HG03097 (cell line): ENCODE measurements at regions not wholly inside any gene's neighbourhood (a gene's known extent, or its start where the extent isn't known, plus 50 kb on each side); places are given as distances from the start of the nearest gene placed in this dataset.

ENCODE experiments used
- ATAC-seq: cut with Tn5 transposase; IDR thresholded peaks from one replicate; pipeline ENCODE4 v1.9.1; 2021; ENCODE audit not compliant: unreplicated experiment, low FRiP score

DNA sequence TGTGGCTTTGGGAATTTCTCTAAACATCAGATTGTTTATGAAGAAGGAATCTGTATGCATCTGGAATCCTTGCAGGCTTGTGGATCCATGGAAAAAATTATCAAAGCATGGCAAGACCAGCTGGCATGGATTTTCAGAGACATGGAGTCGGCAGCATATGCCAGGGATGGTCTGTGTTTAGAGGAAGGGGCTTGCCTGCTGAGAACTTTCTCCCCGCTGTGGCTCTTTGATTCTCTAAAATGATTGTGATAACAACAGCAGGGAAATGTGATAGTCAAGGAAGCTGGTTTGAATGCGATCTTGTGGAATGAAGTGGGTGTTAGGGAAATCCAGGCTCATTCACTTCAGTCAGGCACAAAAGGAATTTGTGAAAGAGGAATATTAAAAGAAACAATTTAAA is 245.7 kb upstream of the THRB start:
- no peak for ATAC-seq

DNA sequence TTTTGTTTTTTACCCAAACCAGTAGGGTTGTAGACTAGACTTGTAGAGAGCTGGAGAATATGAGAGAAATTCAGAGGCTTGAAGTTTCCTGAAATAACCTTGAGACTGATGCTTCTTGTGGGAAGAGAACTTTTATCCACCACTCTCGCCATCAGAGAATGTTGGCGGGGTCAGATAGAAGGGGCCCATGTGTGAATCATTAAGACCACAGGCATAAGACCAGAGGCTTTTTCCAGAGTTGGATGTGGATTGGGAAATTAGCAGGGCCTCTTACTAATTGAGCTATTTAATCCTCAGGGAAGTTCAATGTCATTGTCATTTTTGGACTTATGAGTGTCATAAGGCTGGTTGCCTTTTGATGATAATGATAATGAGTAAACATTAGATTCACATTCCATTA is 246.9 kb upstream of the THRB start:
- ATAC-seq, result no peak

DNA sequence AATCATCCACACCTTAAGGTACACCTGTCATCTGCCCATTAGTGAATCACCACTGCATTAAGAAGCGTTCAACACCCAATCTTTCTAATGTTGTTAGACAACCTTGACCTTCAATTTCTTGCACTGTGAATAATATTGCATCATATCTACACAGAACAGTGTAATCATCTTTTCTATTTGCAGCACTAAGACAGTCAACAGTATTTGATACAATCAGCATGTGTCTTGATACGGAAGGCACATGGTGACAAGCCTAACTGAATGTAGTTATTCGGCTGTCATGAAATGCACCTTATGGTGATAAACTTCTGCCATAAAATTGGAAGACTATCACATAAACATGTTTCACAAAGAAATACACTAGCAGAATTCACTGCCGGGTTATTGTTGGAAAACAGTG is 253.9 kb upstream of the THRB start:
- ATAC-seq, result no peak

DNA sequence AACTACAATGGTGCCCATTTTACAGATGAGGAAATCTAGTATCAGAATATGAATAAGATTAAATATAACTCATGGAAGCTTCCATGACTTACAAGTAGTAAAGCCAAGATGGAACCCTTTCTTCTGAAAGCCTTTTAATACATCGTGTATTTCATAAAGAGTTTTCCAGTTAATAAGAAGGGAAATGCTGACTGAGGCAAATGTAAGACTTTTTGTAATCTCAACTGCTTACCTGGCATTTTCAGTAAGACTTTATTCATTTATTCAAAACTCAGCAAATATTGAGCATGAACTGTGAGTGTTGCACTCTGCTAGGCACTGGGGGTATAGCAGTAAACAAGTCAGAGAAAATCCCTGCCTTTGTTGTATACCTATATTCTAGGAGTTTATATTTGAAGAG is 256.4 kb upstream of the THRB start:
- no peak for ATAC-seq

DNA sequence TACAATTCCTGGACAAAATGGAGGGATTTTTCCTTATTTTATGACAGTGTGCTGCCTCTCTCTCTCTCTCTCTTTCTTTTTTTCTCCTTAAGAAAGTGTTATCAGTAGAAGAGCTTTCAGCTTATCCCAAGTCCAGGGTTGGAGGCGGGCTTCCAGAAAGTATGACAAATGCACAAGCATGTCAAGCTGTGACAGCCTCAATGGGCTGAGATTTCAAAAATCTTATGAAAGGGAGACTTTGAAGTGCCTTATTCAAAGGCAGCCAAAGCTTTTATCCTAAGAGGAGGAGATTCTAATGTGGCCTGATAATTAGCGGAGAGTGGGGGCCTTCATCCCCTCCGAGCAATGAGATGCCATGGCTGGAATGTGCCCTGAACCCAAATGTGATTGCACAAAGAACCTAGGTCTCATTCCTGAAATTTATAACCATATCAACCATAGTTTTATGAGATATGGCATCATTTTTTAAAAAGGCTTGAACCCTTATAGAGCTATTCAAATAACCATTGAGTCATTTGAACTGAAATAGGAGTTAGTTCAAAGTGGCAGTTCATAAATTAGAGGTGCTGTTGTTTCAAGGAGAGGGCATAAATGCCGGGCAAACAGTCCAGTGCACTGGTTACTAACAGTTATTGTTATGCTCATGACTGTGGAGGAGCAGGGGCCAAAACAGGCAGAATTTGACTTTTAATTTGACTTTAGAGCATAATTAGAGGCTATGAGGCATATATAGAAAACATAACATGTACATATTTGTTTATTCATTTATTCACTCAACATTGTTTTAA is 261.6 kb upstream of the THRB start:
- no peak for ATAC-seq

DNA sequence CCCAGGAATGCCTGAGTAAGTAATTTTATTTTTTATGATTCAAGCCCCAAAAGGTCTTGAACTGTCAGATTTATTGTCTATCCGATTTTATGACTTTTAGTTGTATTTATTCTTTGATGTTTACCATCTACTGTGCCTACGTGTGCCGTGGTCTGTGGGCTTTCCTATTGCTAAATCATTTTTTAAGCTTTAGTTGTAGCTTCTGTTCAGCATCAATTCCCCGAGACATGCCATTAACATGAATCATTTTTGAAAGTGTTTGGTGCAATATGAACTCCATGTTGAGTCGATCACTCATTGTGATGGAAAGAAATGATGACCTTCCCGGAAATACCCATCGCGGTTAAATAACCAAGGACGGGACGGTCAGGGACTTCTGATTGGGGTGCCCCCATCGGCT is 268.7 kb upstream of the THRB start:
- no peak for ATAC-seq

DNA sequence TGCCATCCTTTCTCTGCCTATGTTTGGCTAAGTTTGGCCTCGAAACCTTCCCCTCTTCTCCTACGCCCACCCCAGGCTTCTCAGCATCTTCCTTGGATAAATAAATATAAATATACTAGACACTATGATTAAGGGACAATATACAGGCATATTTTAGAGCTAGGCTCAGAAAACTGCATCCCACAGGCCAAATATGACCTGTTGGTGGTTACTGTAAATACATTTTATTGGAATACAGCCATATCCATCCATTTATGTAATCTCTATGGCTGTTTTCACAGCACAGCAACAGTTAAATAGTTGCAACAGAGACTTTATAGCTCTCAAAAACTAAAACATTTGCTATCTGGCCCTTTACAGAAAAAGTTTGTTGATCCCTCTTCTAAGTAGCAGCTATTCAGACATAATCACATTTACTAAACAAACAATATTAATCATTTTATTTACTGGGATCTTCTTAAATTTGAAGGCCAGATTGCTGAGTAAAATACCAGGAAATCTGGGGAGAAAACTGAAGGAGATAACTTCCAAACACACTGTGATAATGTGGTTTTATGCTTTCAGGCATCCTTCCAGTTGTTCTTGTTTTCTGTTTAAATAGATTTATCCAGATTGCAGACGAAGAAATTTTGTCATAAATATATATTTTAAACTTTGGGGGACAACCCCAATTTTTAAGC is 269.7 kb upstream of the THRB start:
- no peak for ATAC-seq

DNA sequence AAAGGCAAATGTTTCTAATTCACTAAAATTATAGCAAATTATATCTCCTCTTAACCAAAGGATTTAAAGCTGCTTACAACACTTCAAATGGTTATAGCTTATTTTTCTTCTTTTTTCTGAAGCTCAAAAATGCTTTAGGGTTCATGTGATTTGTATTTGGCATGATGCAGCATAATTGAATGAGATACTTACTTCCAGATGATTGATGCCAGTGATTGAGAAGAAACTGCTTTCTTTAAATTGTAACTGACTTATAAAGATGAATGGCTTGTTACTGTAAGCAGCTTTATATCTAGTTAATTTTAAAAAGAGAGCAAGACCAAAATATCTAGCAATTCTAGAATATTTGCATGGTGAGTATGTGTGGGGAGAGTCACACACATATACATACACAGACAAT is 270.7 kb upstream of the THRB start:
- ATAC-seq, result no peak

DNA sequence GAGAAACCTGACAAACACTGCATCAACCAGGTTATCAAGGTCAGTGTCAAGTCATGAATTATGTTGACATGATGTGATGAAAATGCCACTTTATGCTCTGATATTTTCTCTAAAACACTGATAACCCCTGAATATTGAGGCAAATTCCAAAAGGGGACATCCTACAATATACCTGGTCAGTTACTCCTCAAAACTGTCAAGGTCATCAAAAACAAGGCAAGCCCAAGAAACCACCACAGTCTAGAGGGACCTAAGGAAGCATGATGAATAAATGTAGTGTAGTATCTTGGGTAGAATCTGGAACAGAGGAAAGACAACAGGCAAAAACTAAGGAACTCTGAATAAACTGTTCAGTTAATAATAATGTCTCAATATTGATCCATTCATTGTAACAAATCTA is 275.3 kb upstream of the THRB start:
- ATAC-seq, result no peak

DNA sequence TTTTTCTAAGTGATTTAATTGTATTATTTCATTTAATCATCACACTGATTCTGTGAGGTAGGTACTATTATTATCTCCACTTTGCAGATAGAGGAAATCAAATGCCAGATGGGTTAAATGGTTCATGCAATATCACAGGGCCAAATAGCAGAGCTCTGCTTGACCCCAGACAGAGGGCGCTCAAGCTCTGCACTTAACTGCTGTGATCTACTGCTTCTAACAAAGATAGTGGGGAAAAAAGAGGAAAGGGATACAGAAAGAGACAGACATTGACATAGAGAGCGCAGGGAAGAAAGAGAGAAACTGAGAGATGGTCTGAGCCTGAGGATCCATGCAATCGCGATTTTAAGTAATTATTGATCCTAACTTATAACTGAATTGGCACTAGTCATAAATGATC is 279.1 kb upstream of the THRB start:
- ATAC-seq, result peak; percentile 81

DNA sequence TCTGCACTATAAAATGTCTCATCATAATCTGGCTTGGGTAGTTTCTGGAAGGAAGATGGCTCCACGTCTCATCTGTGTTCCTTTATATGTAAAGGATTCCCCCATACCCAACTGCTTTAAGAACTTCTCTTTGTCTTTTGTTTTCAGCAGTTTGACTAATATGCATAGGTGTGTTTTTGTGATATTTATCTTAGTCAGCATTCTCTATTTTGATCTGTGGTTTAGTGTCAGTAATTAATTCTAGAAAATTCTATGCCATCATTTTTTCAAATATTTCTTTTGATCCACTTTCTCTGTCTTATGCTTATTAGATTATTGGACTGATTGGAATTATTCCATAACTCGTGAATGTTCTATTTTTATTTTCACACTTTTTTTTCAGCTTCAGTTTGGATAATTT is 286.3 kb upstream of the THRB start:
- no peak for ATAC-seq

DNA sequence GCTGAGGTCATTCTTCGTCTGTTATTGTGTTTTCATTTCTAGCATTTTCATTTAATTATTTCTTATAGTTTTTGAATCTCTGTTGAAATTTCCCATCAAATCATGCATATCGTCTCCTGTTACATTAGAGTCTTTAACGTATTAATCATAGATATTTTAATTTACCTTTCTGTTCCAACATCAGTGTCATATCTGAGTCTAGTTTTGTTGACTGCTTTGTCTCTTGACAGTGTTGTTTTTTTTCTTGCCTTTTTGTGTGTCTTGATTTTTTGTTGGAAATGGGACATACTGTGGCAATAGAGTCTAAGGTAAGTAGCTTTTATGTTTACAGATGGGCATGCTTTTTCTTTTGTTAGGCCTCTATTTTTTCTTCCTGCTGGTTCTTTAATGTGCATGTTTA is 286.8 kb upstream of the THRB start:
- no peak for ATAC-seq

DNA sequence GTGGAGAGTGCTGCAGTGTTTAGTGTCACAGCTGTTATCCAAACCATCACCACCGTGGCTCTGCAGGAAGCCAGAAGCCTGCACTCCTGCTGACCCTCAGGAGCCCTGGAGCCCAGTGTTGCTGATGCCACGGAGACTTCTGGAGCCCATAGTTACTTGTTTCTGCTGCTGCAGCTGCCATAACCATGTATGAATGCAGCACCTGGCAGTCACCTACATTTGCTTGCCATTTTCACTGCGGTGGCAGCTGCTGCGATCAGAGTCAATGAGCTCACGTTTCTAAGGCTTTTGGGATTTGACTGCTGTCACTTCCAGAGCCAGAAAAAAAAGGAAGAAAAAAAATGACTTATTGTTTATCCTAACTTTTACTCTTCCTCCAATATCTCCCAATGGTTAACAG is 299.2 kb upstream of the THRB start:
- ATAC-seq, result no peak

DNA sequence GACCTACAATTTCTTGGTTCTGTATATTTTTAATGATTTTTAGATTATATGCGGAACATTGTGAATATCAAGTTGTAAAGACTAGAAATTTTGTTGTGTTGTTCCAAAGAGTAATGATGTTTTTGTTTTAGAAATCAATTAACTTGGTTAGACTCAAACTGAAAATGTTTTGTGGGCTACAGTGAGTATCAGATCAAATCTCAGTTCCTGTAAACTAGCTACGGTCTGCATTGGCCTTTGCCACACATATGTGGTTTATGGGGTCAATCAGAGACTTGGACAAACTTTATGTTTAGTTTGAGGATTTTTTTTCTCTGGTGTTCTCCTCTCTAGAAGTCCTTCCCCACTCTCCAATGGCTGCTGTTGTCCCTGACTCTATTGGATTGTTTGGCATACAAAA is 308.0 kb upstream of the THRB start:
- peak; percentile 98 for ATAC-seq

DNA sequence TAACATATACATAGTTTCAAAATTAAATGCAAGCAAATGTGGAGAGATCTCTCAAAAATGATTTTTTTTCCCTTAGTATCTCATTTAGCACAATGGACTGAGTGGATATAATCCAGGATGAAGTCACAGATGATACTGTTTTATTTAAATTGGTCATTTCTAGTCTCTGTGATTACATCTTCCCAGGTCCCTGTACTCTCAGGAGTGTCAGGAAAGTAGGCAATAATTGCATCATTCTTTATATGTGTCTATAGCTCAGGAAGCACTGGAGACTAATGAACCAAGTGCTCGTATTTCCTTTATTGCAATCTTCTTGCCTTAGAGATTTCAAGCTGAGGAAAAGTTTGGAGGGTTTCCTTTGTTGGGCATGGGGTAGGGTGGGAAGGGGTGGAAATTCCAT is 309.4 kb upstream of the THRB start:
- ATAC-seq, result no peak

DNA sequence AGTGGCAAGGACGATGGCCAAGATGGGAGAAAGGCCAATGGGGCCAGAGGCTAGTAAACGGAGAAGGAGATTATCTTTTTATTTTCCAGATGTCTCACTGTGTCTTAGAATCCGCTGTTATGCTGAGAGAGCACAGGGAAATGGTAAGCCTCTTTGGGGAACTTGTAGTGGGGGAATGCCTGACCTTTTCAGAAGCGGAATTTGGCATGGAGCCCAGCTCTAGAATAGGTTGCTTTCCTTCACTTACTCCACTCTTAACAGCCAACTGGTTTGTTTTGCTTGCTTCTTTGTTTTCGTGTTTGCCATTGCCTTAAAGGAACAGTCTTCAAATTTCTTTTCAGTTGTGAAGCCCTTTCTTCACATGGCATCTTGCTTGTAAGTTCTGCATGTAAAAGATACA is 316.2 kb upstream of the THRB start:
- no peak for ATAC-seq

DNA sequence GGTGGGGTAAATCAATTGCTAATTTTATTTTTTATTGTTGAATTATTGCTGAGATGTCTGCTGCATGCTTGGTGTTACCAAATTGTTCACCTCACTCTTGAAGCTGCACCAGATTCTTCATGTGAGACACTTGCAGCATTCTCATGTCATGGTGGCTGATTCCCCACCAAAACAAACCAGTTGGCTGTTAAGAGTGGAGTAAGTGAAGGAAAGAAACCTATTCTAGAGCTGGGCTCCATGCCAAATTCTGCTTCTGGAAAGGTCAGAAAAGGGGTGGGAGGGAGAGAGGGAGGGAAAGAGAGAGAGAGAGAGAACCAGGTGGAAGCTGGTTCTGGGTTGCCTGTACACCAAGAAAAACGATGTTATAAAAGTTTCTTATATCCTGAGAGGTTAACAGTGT is 317.5 kb upstream of the THRB start:
- ATAC-seq, result no peak

DNA sequence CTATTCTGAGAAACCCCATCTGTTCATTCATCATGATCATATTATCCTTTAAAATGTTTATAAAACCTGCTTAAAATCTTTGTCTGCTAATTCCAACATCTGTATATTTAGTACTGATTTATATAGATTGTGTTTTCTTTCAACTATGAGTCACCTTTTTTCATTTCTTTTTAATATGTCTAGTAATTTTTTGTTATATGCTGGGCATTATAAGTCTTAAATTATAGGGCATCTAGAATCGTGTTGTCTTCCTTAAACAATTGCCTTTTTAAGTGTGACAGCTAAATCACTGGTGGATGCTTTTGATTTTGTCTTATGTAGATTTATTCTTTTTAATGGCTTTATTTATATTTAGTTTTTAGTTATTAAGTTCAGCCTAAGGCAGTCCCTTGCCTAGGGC is 323.4 kb upstream of the THRB start:
- ATAC-seq, result no peak

DNA sequence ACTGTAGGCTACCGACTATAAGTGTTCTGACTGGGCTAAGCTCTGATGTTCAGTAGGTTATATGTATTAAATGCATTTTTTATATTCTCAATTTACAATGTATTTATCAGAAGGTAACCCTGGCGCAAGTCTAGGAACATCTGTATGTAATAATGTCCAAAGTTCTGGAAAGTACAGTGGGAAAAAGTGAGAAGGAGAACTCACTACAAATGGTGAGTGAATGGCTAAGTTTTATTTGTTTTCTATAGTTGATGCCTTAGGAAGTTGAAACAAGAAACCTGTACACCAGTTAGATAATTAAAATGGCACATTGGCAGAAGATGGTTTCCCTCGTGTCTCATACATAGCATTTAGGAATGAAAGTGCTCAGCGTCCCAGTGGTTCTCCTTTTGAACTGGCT is 333.4 kb upstream of the THRB start:
- ATAC-seq, result no peak

DNA sequence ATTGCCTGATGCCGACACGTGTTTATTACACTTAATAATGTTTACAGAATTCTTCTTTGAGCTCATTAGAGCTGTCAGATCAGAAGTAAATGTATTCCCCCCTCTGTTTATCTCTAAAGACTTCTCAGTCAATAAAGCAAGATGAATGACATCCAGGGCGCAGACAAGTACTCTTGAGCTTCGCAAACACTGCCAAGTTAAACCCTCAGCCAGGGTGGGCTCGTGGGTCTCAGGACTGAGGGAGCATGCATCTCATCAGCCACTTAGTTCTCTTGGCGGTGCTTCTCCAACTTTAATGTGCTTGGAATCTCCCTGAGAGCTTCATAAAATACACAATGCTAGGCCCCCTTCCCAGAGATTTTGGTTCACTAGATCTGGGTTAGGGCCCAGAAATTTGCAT is 333.9 kb upstream of the THRB start:
- no peak for ATAC-seq

DNA sequence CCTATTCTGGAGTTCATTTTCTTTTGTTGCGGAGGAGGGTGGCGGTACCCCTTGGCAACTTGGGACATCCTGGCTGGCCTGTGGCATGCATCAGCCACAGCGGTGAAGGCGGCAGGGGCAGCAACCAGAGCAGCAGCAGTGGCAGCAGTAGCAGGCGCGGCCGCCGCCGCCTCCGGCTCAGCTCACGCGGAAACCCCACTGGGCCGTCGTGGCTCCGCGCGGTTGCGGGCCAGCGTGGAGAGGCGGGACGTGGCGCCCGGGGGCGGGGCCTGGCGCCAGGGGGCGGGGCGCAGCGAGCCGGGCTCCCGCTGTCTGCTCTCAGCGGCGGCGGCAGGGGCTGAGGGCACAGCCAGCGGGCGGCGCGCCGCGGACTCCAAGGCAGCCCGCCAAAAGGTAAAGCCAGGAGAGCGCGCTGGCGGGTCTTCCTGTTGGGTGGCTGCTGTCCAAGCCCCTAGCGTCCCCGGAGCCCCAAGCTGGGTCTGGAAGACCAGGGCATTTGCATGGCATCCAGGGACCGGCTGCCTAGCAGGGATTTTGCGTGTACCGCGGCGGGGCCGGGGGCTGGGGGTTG is 334.4 kb upstream of the THRB start:
- no peak for ATAC-seq

DNA sequence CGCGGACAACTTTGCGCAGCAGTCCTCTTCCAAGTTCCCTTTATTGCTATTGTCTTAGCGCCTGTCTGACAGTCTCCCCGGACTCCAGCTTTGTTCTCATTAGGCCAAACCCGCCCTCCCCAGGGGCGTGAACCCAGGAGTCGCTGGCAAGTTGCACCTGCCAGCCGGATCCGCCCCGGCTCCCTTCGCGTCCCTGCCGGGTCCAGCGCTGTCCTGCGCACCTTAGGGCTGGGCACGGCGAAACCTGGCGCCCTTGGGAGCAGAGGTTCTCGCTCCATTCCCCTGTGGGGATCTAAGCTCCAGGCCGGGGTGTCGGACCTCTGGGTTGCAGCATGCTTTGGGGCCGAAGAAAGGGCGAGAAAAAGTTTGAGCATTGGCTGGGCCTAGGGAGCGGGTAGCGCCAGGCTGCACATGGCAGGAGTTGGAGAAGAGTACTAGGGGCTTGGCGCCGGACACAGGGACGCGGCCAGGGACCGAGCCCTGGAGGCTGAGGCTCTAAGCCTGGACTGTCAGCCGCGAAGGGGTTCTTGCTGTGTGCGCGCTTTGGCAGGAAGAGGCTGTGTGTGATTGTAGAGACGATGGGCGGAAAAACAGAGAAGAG is 335.1 kb upstream of the THRB start:
- no peak for ATAC-seq
